H1 (cell line): ENCODE measurements at regions not wholly inside any gene's neighbourhood (a gene's known extent, or its start where the extent isn't known, plus 50 kb on each side); places are given as distances from the start of the nearest gene placed in this dataset.

ENCODE experiments used
- CTCF ChIA-PET: fragments of 300-600 bp; sonication (Branson Sonifier 250); formaldehyde crosslinking; loops from one replicate; lab custom pipeline; 2021; ENCODE audit not compliant: partially characterized antibody; lab: Charles Lee
- POLR2A ChIA-PET: fragments of 300-600 bp; sonication (Branson Sonifier 250); formaldehyde crosslinking; loops from one replicate; lab custom pipeline; 2021; ENCODE audit warnings: inconsistent platforms; ENCODE audit not compliant: partially characterized antibody; lab: Charles Lee
- DNase-seq, 2 experiments: peaks; one replicate each; pipeline versions ENCODE4 v3.0.0 to v3.0.0-alpha.2; 2010 to 2022; ENCODE audit warnings: low spot score in 2 of 2, low read depth in 1 of 2, mixed read lengths in 1 of 2
- FAIRE-seq: peaks from 2 replicates; lab custom pipeline; 2011; peaks lifted over from hg19 to GRCh38; lab: Jason Lieb, UNC
- H2AFZ ChIP-seq: 2 replicates; pipeline ENCODE4 v1.8.1; 2012; ENCODE audit warnings: low read length, inconsistent platforms
- H2AK5ac ChIP-seq: 2 replicates; pipeline ENCODE4 v1.6.1; 2013; ENCODE audit warnings: low read depth, low read length
- H2BK120ac ChIP-seq: replicated peaks from 2 replicates; pipeline ENCODE3; 2013; ENCODE audit warnings: low read depth, low read length, inconsistent platforms
- H2BK12ac ChIP-seq: 2 replicates; pipeline ENCODE4 v1.6.1; 2013; ENCODE audit warnings: low read depth, low read length
- H2BK15ac ChIP-seq: 2 replicates; pipeline ENCODE4 v1.6.1; 2013; ENCODE audit warnings: low read length
- H2BK20ac ChIP-seq: 2 replicates; pipeline ENCODE4 v1.6.1; 2013; ENCODE audit warnings: low read length
- H2BK5ac ChIP-seq: 2 replicates; pipeline ENCODE4 v1.6.1; 2013; ENCODE audit warnings: low read depth, low read length
- H3K14ac ChIP-seq: 2 replicates; pipeline ENCODE4 v1.6.1; 2013; ENCODE audit warnings: inconsistent platforms; ENCODE audit not compliant: insufficient read length
- H3K18ac ChIP-seq: 2 replicates; pipeline ENCODE4 v1.6.1; 2013; ENCODE audit warnings: low read length; ENCODE audit errors: extremely low read depth
- H3K23ac ChIP-seq: 2 replicates; pipeline ENCODE4 v1.6.1; 2013; ENCODE audit warnings: inconsistent platforms; ENCODE audit not compliant: insufficient read length
- H3K23me2 ChIP-seq: 2 replicates; pipeline ENCODE4 v1.6.1; 2013; ENCODE audit warnings: low read depth, low read length
- H3K27ac ChIP-seq: 2 replicates; pipeline ENCODE4 v1.6.1; 2011; ENCODE audit warnings: low read depth, low read length, inconsistent platforms
- H3K27me3 ChIP-seq, 4 experiments: replicated peaks in 1 of 4; 1 replicate in 1 of 4; 2 replicates in 3 of 4; pipeline versions ENCODE4 v1.6.1 to v1.8.1; 2011 to 2013; ENCODE audit warnings: low read length in 3 of 4, mild to moderate bottlenecking in 3 of 4, inconsistent platforms in 2 of 4, mixed read lengths in 2 of 4, moderate library complexity in 1 of 4; ENCODE audit not compliant: control insufficient read depth in 3 of 4, insufficient read depth in 3 of 4; ENCODE audit errors: extremely low read depth in 1 of 4
- H3K36me3 ChIP-seq, 4 experiments: 2 replicates each; pipeline versions ENCODE4 v1.6.1 to v1.8.1; 2011 to 2013; ENCODE audit warnings: mild to moderate bottlenecking in 4 of 4, low read length in 3 of 4, moderate library complexity in 2 of 4, control low read depth in 1 of 4, inconsistent platforms in 1 of 4; ENCODE audit not compliant: insufficient read depth in 4 of 4, control insufficient read depth in 2 of 4
- H3K4ac ChIP-seq: replicated peaks from 2 replicates; pipeline ENCODE3; 2013; ENCODE audit warnings: low read length, low read depth, mixed read lengths, inconsistent platforms; ENCODE audit not compliant: insufficient read length
- H3K4me1 ChIP-seq, 4 experiments: replicated peaks in 1 of 4; 1 replicate in 1 of 4; 2 replicates in 3 of 4; pipeline versions ENCODE4 v1.6.1 to v1.8.1; 2011 to 2013; ENCODE audit warnings: low read length in 3 of 4, inconsistent platforms in 2 of 4, mixed read lengths in 1 of 4; ENCODE audit not compliant: insufficient read depth in 4 of 4, control insufficient read depth in 3 of 4
- H3K4me2 ChIP-seq, 2 experiments: 2 replicates each; pipeline versions ENCODE4 v1.6.1 to v1.8.1; 2011 to 2013; ENCODE audit warnings: low read depth in 2 of 2, low read length in 2 of 2, control low read depth in 1 of 2, inconsistent platforms in 1 of 2, mild to moderate bottlenecking in 1 of 2; ENCODE audit not compliant: insufficient read depth in 1 of 2
- H3K4me3 ChIP-seq, 4 experiments: fragments of 200-600, 300-600 bp in 1 of 4; sonication (generic), shearing (Covaris generic), sonication (Bioruptor Twin) in 1 of 4; 2 replicates each; pipeline versions ENCODE4 v1.5.1 to v1.8.1; 2011 to 2016; ENCODE audit warnings: low read length in 4 of 4, low read depth in 3 of 4, control low read depth in 2 of 4, inconsistent platforms in 2 of 4, mild to moderate bottlenecking in 2 of 4, mixed read lengths in 1 of 4, moderate library complexity in 1 of 4; ENCODE audit not compliant: insufficient read depth in 2 of 4; ENCODE audit errors: extremely low read depth in 1 of 4
- H3K56ac ChIP-seq: replicated peaks from 2 replicates; pipeline ENCODE3; 2013; ENCODE audit warnings: low read depth, mild to moderate bottlenecking, mixed read lengths, low read length, inconsistent platforms; ENCODE audit not compliant: insufficient read length
- H3K79me1 ChIP-seq: 2 replicates; pipeline ENCODE4 v1.6.1; 2013; ENCODE audit warnings: low read depth, low read length, control low read depth
- H3K79me2 ChIP-seq, 2 experiments: 2 replicates each; pipeline versions ENCODE4 v1.6.1 to v1.8.1; 2012 to 2013; ENCODE audit warnings: low read length in 2 of 2, mild to moderate bottlenecking in 2 of 2, inconsistent platforms in 1 of 2; ENCODE audit not compliant: insufficient read depth in 2 of 2, control insufficient read depth in 1 of 2
- H3K9ac ChIP-seq, 4 experiments: replicated peaks in 1 of 4; 1 replicate in 1 of 4; 2 replicates in 3 of 4; pipeline versions ENCODE4 v1.6.1 to v1.8.1; 2011 to 2013; ENCODE audit warnings: low read depth in 3 of 4, low read length in 3 of 4, control low read depth in 2 of 4, mild to moderate bottlenecking in 2 of 4, moderate library complexity in 2 of 4, inconsistent platforms in 1 of 4; ENCODE audit errors: extremely low read depth in 1 of 4
- H3K9me3 ChIP-seq, 2 experiments: 2 replicates each; pipeline versions ENCODE4 v1.6.1 to v1.8.1; 2012 to 2013; ENCODE audit warnings: mild to moderate bottlenecking in 2 of 2, moderate library complexity in 2 of 2, control low read depth in 1 of 2, inconsistent platforms in 1 of 2, low read depth in 1 of 2, low read length in 1 of 2, mixed read lengths in 1 of 2; ENCODE audit not compliant: insufficient read depth in 2 of 2
- H4K20me1 ChIP-seq, 2 experiments: replicated peaks in 1 of 2; 2 replicates each; pipeline versions ENCODE3 to v1.8.1; 2011 to 2013; ENCODE audit warnings: inconsistent platforms in 2 of 2, low read length in 2 of 2, mild to moderate bottlenecking in 1 of 2; ENCODE audit not compliant: insufficient read depth in 2 of 2, control insufficient read depth in 1 of 2
- H4K5ac ChIP-seq: 2 replicates; pipeline ENCODE4 v1.6.1; 2013; ENCODE audit warnings: low read length, low read depth, mixed read lengths, inconsistent platforms; ENCODE audit not compliant: insufficient read length
- H4K8ac ChIP-seq: 2 replicates; pipeline ENCODE4 v1.8.0; 2013; ENCODE audit warnings: mild to moderate bottlenecking, moderate library complexity, low read length, inconsistent platforms; ENCODE audit not compliant: insufficient read depth; ENCODE audit errors: extremely low read depth
- H4K91ac ChIP-seq: replicated peaks from 2 replicates; pipeline ENCODE3; 2013; ENCODE audit warnings: low read length, mixed read lengths, inconsistent platforms; ENCODE audit not compliant: insufficient read length
- BACH1 ChIP-seq: IDR thresholded peaks from 2 replicates; pipeline ENCODE4 v1.6.1; 2012; ENCODE audit warnings: low read length, improper control_type of control experiment
- BRCA1 ChIP-seq: IDR thresholded peaks from 2 replicates; pipeline ENCODE4 v1.6.1; 2012; ENCODE audit warnings: low read depth, low read length, improper control_type of control experiment
- CBX5 ChIP-seq: fragments of 300-800, 300-1000 bp; sonication (generic); IDR thresholded peaks from 2 replicates; pipeline ENCODE4 v1.7.1; 2016; ENCODE audit warnings: antibody characterized with exemption, low read length, low read depth
- CBX8 ChIP-seq: fragments of 300-800, 300-1000 bp; sonication (generic); IDR thresholded peaks from 2 replicates; pipeline ENCODE4 v1.7.1; 2016; ENCODE audit warnings: low read depth, low read length, borderline replicate concordance
- EGR1 ChIP-seq: IDR thresholded peaks from 2 replicates; pipeline ENCODE4 v1.6.1; 2011; ENCODE audit warnings: low read depth, low read length, borderline replicate concordance
- FOSL1 ChIP-seq: IDR thresholded peaks from 2 replicates; pipeline ENCODE4 v1.6.1; 2011; ENCODE audit warnings: mild to moderate bottlenecking, low read depth, low read length, moderate library complexity; ENCODE audit not compliant: insufficient read depth
- HDAC6 ChIP-seq: IDR thresholded peaks from one replicate; pipeline ENCODE4 v1.7.1; 2012; ENCODE audit warnings: low read depth, mild to moderate bottlenecking, inconsistent platforms, low read length, moderate library complexity
- KDM4A ChIP-seq: IDR thresholded peaks from one replicate; pipeline ENCODE4 v1.7.1; 2012; ENCODE audit warnings: low read depth, mild to moderate bottlenecking, moderate library complexity, low read length, inconsistent platforms; ENCODE audit not compliant: severe bottlenecking
- NRF1 ChIP-seq: IDR thresholded peaks from 2 replicates; pipeline ENCODE4 v1.6.1; 2011; ENCODE audit warnings: mild to moderate bottlenecking, low read depth, low read length, improper control_type of control experiment
- PHF8 ChIP-seq: fragments of 200-600 bp; sonication (generic); conservative IDR thresholded peaks from 2 replicates; pipeline ENCODE4 v1.7.1; 2012; ENCODE audit warnings: low read depth, mild to moderate bottlenecking, inconsistent platforms, low read length, moderate library complexity
- SP1 ChIP-seq: IDR thresholded peaks from 2 replicates; pipeline ENCODE4 v1.6.1; 2011; ENCODE audit warnings: low read depth, low read length
- SUZ12 ChIP-seq: fragments of 200-600 bp; sonication (generic); IDR thresholded peaks from 2 replicates; pipeline ENCODE4 v1.6.1; 2012; ENCODE audit warnings: mild to moderate bottlenecking, inconsistent platforms, low read length, moderate library complexity, mixed read lengths
- TAF1 ChIP-seq: IDR thresholded peaks from 2 replicates; pipeline ENCODE4 v1.6.1; 2011; ENCODE audit warnings: mild to moderate bottlenecking, low read depth, low read length
- TAF7 ChIP-seq: optimal IDR thresholded peaks from 2 replicates; pipeline ENCODE3; 2011; ENCODE audit warnings: low read depth, mild to moderate bottlenecking, inconsistent platforms, low read length, moderate library complexity, borderline replicate concordance
- WGBS, 2 experiments: shearing (Covaris generic) in 1 of 2; methylation state at CpG; one replicate each; pipeline versions ENCODE4 v1.1.6 to v1.1.7; 2013 to 2015; ENCODE audit warnings: low lambda C conversion rate in 2 of 2, mixed read lengths in 2 of 2, inconsistent platforms in 1 of 2, low coverage in 1 of 2, missing lambda C conversion rate in 1 of 2; ENCODE audit not compliant: insufficient replicate concordance in 2 of 2, insufficient coverage in 1 of 2, insufficient read length in 1 of 2; ENCODE audit errors: extremely low coverage in 1 of 2, missing lambda C conversion rate in 1 of 2; 5-methylcytosine and 5-hydroxymethylcytosine counted together
- TF ChIP-seq, protein P1 (sequence below): IDR thresholded peaks from 2 replicates; pipeline ENCODE4 v1.6.1; 2011; ENCODE audit warnings: low read length, improper control_type of control experiment

DNA sequence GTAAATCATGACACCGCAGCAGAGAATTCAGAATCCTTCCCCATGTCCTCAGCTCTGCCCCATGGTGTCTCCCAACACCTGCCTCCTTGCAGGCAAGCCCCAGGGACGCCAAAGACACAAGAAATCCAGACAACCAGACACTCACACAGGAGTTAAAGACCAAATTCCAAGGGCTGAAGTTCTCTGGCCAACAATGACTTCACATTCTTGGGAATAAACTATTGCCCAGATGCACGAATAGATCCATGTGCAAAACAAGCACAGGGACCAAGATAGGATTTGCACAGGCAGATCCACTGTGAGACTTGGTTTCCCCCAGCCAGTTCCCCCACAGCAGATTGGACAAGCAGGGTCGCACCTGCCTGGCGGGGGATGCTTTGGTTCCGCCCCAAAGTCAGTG lies 246.7 kb downstream of the SOD2 start:
- Histone ChIP-seq H3K18ac (no peak overlapping the region), H4K91ac (no peak overlapping the region), H2BK20ac (no peak overlapping the region), H3K36me3 (peaks cover 0 to 3% (median 0%) of the 10 kb centered on the region in 4 experiments; a peak in 1 of 8 replicates), H2BK120ac (no peak overlapping the region), H2BK12ac (no peak overlapping the region), H2AK5ac (no peak overlapping the region), H4K20me1 (no peaks in the 10 kb centered on the region), H3K9ac (no peak overlapping the region), H3K79me1 (no peaks in the 10 kb centered on the region), H3K9me3 (peaks cover 85 to 91% of the 10 kb centered on the region in 2 experiments), H3K14ac (no peak overlapping the region), H3K27ac (no peak overlapping the region), H3K23me2 (no peaks in the 10 kb centered on the region), H3K56ac (no peak overlapping the region), H2BK5ac (no peak overlapping the region), H2AFZ (no peak overlapping the region), H3K4me3 (no peak overlapping the region), H2BK15ac (no peak overlapping the region), H3K4ac (no peak overlapping the region), H3K4me2 (no peak overlapping the region), H3K4me1 (no peaks in the 10 kb centered on the region), H4K8ac (no peak overlapping the region), H3K27me3 (no peaks in the 10 kb centered on the region), H3K23ac (no peak overlapping the region), H3K79me2 (no peaks in the 10 kb centered on the region), H4K5ac (no peak overlapping the region)
- CTCF ChIA-PET, result no interaction called here
- POLR2A ChIA-PET, result no interaction called here
- no peak for DNase-seq
- no peak for FAIRE-seq
- 54% methylated on average over 6 of the region's 6 CpGs; no CpG with 5 or more reads in 1 of the 2 experiments for WGBS, 2 experiments
- TF ChIP-seq CBX5 (no peak), EGR1 (no peak), TAF7 (no peak), CBX8 (no peak), SUZ12 (no peak), NRF1 (no peak), KDM4A (no peak), PHF8 (no peak), HDAC6 (no peak), TAF1 (no peak), SP1 (no peak), FOSL1 (no peak), BACH1 (no peak), BRCA1 (no peak)
- TF ChIP-seq, protein P1, sequence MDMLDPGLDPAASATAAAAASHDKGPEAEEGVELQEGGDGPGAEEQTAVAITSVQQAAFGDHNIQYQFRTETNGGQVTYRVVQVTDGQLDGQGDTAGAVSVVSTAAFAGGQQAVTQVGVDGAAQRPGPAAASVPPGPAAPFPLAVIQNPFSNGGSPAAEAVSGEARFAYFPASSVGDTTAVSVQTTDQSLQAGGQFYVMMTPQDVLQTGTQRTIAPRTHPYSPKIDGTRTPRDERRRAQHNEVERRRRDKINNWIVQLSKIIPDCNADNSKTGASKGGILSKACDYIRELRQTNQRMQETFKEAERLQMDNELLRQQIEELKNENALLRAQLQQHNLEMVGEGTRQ, result no peak
